Epithelial cell of proximal tubule (primary cell): ENCODE measurements at regions not wholly inside any gene's neighbourhood (a gene's known extent, or its start where the extent isn't known, plus 50 kb on each side); places are given as distances from the start of the nearest gene placed in this dataset.
"Not testable (repeated sequence)": the region's sequence is repeated elsewhere in the genome, so short reads cannot be mapped to it uniquely, and the experiment has no call there.

Source experiments
- DNase-seq: peaks from one replicate; pipeline ENCODE4 v3.0.0-alpha.2; 2011; ENCODE audit warnings: low read depth
- H3K4me3 ChIP-seq: 2 replicates; pipeline ENCODE4 v1.5.1; 2011; ENCODE audit warnings: low read depth, mild to moderate bottlenecking, low read length
- TF ChIP-seq, protein P1 (sequence below): conservative IDR thresholded peaks from 2 replicates; pipeline ENCODE4 v1.5.1; 2012; ENCODE audit warnings: low read depth, mild to moderate bottlenecking, low read length

- TF ChIP-seq, protein P1, sequence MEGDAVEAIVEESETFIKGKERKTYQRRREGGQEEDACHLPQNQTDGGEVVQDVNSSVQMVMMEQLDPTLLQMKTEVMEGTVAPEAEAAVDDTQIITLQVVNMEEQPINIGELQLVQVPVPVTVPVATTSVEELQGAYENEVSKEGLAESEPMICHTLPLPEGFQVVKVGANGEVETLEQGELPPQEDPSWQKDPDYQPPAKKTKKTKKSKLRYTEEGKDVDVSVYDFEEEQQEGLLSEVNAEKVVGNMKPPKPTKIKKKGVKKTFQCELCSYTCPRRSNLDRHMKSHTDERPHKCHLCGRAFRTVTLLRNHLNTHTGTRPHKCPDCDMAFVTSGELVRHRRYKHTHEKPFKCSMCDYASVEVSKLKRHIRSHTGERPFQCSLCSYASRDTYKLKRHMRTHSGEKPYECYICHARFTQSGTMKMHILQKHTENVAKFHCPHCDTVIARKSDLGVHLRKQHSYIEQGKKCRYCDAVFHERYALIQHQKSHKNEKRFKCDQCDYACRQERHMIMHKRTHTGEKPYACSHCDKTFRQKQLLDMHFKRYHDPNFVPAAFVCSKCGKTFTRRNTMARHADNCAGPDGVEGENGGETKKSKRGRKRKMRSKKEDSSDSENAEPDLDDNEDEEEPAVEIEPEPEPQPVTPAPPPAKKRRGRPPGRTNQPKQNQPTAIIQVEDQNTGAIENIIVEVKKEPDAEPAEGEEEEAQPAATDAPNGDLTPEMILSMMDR = no peak
- DNase-seq = no peak
- no peak overlapping the region for H3K4me3 ChIP-seq
Observed at GRCh38 chr4:175330236-175330635, 412.1 kb downstream of the ADAM29 start.

DNA sequence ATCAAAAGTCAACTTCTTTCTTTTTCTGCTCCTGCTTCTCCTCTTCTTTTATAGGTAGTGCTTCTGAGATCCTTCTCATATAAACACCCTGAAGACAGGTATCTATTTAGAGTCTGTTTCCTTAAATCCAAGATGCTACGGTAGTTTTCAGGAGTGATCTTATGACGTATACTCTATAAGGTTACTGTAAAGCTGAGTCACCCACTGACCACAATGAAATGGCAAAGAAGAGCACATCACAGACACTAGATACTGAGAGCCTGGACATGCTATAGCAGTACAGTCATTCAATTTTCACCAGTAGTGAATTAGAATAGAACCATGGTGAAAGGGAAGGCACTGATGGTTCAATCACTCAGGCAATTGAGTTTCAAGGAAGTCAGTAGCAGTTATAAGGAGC is 412.5 kb downstream of the ADAM29 start:
- DNase-seq = no peak
- no peak overlapping the region for H3K4me3 ChIP-seq
- TF ChIP-seq, protein P1 = no peak

DNA sequence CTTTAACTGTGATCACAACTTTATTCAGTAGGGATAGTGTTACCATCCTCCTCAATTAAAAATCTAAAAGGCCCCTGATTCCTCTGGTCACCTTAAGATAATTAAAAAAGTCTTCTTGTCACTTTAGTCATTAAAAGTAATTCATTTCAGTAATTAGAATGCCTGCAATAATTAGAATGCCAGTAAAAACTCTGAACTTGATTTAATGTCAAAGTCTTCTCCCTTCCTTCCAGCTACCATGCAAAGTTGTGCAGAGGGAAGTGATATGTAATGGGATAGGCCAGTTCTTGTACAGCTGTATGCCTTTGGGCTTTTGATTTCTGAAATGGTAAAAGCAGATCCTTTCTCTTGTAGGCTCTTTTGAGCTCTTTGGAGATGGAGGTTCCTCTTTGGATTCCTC is 417.2 kb downstream of the ADAM29 start:
- no peak for DNase-seq
- TF ChIP-seq, protein P1 = no peak

GRCh38 chr4:175336570-175336969 is 418.4 kb downstream of the ADAM29 start:
- not testable (repeated sequence) for DNase-seq

More for the DNA sequence above, 417.2 kb downstream of the ADAM29 start:
- no peak overlapping the region for H3K4me3 ChIP-seq

GRCh38 chr4:175339100-175339707 is 421.0 kb downstream of the ADAM29 start:
- DNase-seq = no peak
- no peak overlapping the region for H3K4me3 ChIP-seq
- TF ChIP-seq, protein P1 = no peak

More at GRCh38 chr4:175336570-175336969, 418.4 kb downstream of the ADAM29 start:
- H3K4me3 ChIP-seq = not testable (repeated sequence)

GRCh38 chr4:175341203-175341755 is 423.1 kb downstream of the ADAM29 start:
- DNase-seq = no peak
- no peak overlapping the region for H3K4me3 ChIP-seq
- TF ChIP-seq, protein P1 = no peak

GRCh38 chr4:175346376-175346775 is 428.2 kb downstream of the ADAM29 start:
- H3K4me3 ChIP-seq = no peak overlapping the region
- no peak for DNase-seq
- TF ChIP-seq, protein P1 = no peak
